Neural progenitor cell (in vitro differentiated cells): ENCODE measurements at regions not wholly inside any gene's neighbourhood (a gene's known extent, or its start where the extent isn't known, plus 50 kb on each side); places are given as distances from the start of the nearest gene placed in this dataset.
"Not testable (repeated sequence)": the region's sequence is repeated elsewhere in the genome, so short reads cannot be mapped to it uniquely, and the experiment has no call there.

Experiments
- DNase-seq: peaks from one replicate; pipeline ENCODE4 v3.0.0-alpha.2; 2016; ENCODE audit warnings: low spot score
- H2AFZ ChIP-seq: fragments of 200-600 bp; sonication (generic); replicated peaks from 2 replicates; pipeline ENCODE4 v1.6.1; 2016; ENCODE audit warnings: antibody characterized with exemption
- H3F3A ChIP-seq: fragments of 200-600 bp; sonication (generic); 2 replicates; pipeline ENCODE4 v1.6.1; 2016; ENCODE audit warnings: antibody characterized with exemption, low read depth
- H3K27ac ChIP-seq: fragments of 200-600 bp; sonication (generic); 2 replicates; pipeline ENCODE4 v1.5.1; 2016; ENCODE audit warnings: mild to moderate bottlenecking
- H3K27me3 ChIP-seq: fragments of 200-600 bp; sonication (generic); 2 replicates; pipeline ENCODE4 v1.6.1; 2016; ENCODE audit warnings: mild to moderate bottlenecking, moderate library complexity
- H3K36me3 ChIP-seq: fragments of 200-600 bp; sonication (generic); 2 replicates; pipeline ENCODE4 v1.5.1; 2016
- H3K4me1 ChIP-seq: fragments of 200-600 bp; sonication (generic); 2 replicates; pipeline ENCODE4 v1.6.1; 2016; ENCODE audit warnings: mixed run types
- H3K4me2 ChIP-seq: fragments of 200-600 bp; sonication (generic); 2 replicates; pipeline ENCODE4 v1.6.1; 2016
- H3K4me3 ChIP-seq: fragments of 200-600 bp; sonication (generic); 2 replicates; pipeline ENCODE4 v1.5.1; 2016
- H3K79me2 ChIP-seq: fragments of 200-600 bp; sonication (generic); 2 replicates; pipeline ENCODE4 v1.6.1; 2016; ENCODE audit warnings: low read depth
- H3K9ac ChIP-seq: fragments of 200-600 bp; sonication (generic); 2 replicates; pipeline ENCODE4 v1.6.1; 2016
- H3K9me3 ChIP-seq: fragments of 200-600 bp; sonication (generic); 2 replicates; pipeline ENCODE4 v1.5.1; 2016; ENCODE audit warnings: low read depth
- H4K20me1 ChIP-seq: fragments of 200-600 bp; sonication (generic); 2 replicates; pipeline ENCODE4 v1.6.1; 2016; ENCODE audit warnings: low read depth
- H3K27ac Mint-ChIP-seq: 3 replicates; pipeline ENCODE4 v1.8.0; 2021; ENCODE audit warnings: mixed read lengths
- H3K27me3 Mint-ChIP-seq: 2 replicates; pipeline ENCODE4 v1.8.0; 2022; ENCODE audit warnings: low read depth, mild to moderate bottlenecking, inconsistent platforms, moderate library complexity, mixed read lengths; ENCODE audit not compliant: insufficient read depth
- H3K36me3 Mint-ChIP-seq: 3 replicates; pipeline ENCODE4 v1.8.0; 2021; ENCODE audit warnings: mixed read lengths
- H3K4me1 Mint-ChIP-seq: 3 replicates; pipeline ENCODE4 v1.8.0; 2021; ENCODE audit warnings: mixed read lengths
- H3K4me3 Mint-ChIP-seq: 3 replicates; pipeline ENCODE4 v1.8.0; 2021; ENCODE audit warnings: mild to moderate bottlenecking, moderate library complexity, mixed read lengths
- H3K9me3 Mint-ChIP-seq: 3 replicates; pipeline ENCODE4 v1.8.0; 2020; ENCODE audit warnings: mixed read lengths
- CTCF ChIP-seq: fragments of 200-600 bp; sonication (generic); IDR thresholded peaks from 2 replicates; pipeline ENCODE4 v1.5.1; 2017; ENCODE audit warnings: antibody characterized with exemption, mild to moderate bottlenecking
- EZH2 ChIP-seq: fragments of 200-600 bp; sonication (generic); IDR thresholded peaks from 2 replicates; pipeline ENCODE4 v1.6.1; 2017; ENCODE audit warnings: antibody characterized with exemption, mild to moderate bottlenecking, moderate library complexity
- EZH2phosphoT487 ChIP-seq: fragments of 200-600 bp; sonication (generic); IDR thresholded peaks from 2 replicates; pipeline ENCODE4 v1.6.1; 2017; ENCODE audit warnings: antibody characterized with exemption

- Histone ChIP-seq H3K36me3 (no peaks in the 10 kb centered on the region), H3K4me2 (no peak overlapping the region), H3K9ac (no peak overlapping the region), H4K20me1 (no peaks in the 10 kb centered on the region), H3F3A (no peaks in the 10 kb centered on the region), H3K79me2 (no peaks in the 10 kb centered on the region), H3K4me3 (no peak overlapping the region), H3K9me3 (no peaks in the 10 kb centered on the region), H3K4me1 (no peaks in the 10 kb centered on the region), H3K27ac (no peak overlapping the region), H3K27me3 (no peaks in the 10 kb centered on the region), H2AFZ (no peak overlapping the region)
- H3K4me3 Mint-ChIP-seq: no peak overlapping the region
- H3K4me1 Mint-ChIP-seq: no peaks in the 10 kb centered on the region
- no peak for TF ChIP-seq EZH2
- TF ChIP-seq EZH2phosphoT487: no peak
- no peak for TF ChIP-seq CTCF
- H3K9me3 Mint-ChIP-seq: peaks cover 10% of the 10 kb centered on the region
- H3K27me3 Mint-ChIP-seq: peaks cover 3% of the 10 kb centered on the region
- no peak overlapping the region for H3K27ac Mint-ChIP-seq
- H3K36me3 Mint-ChIP-seq: no peaks in the 10 kb centered on the region
- DNase-seq: no peak
Observed at GRCh38 chr12:30548203-30548602, 147.5 kb downstream of the IPO8 start.

GRCh38 chr12:30546121-30546520 is 149.5 kb downstream of the IPO8 start:
- TF ChIP-seq CTCF (no peak), EZH2 (no peak), EZH2phosphoT487 (no peak)
- H3K9me3 Mint-ChIP-seq: peaks cover 23% of the 10 kb centered on the region
- Histone ChIP-seq H3K9me3 (no peaks in the 10 kb centered on the region), H3K79me2 (no peaks in the 10 kb centered on the region), H3K27ac (no peak overlapping the region), H3K36me3 (no peaks in the 10 kb centered on the region), H2AFZ (no peak overlapping the region), H3K4me2 (no peak overlapping the region), H3K4me1 (no peaks in the 10 kb centered on the region), H3K9ac (no peak overlapping the region), H4K20me1 (no peaks in the 10 kb centered on the region), H3K4me3 (no peak overlapping the region), H3K27me3 (no peaks in the 10 kb centered on the region), H3F3A (no peaks in the 10 kb centered on the region)
- H3K27ac Mint-ChIP-seq: no peak overlapping the region
- no peaks in the 10 kb centered on the region for H3K36me3 Mint-ChIP-seq
- H3K27me3 Mint-ChIP-seq: peaks cover 3% of the 10 kb centered on the region
- DNase-seq: no peak
- H3K4me3 Mint-ChIP-seq: no peak overlapping the region
- H3K4me1 Mint-ChIP-seq: no peaks in the 10 kb centered on the region

- not testable (repeated sequence) for H3K27me3 ChIP-seq, H3K27ac ChIP-seq, H4K20me1 ChIP-seq, H3K27me3 Mint-ChIP-seq, H3K79me2 ChIP-seq, H3K36me3 ChIP-seq, H3K9ac ChIP-seq, H3K4me3 Mint-ChIP-seq, H2AFZ ChIP-seq, H3F3A ChIP-seq, DNase-seq, H3K4me1 ChIP-seq, H3K36me3 Mint-ChIP-seq, H3K9me3 ChIP-seq, H3K4me2 ChIP-seq, H3K27ac Mint-ChIP-seq, H3K4me1 Mint-ChIP-seq, H3K4me3 ChIP-seq
- peaks cover 30% of the 10 kb centered on the region for H3K9me3 Mint-ChIP-seq
Observed at GRCh38 chr12:30544704-30545103, 151.0 kb downstream of the IPO8 start.

- no peak overlapping the region for H3K4me2 ChIP-seq
- TF ChIP-seq EZH2phosphoT487: no peak
- no peak for TF ChIP-seq CTCF
- TF ChIP-seq EZH2: no peak
- no peaks in the 10 kb centered on the region for H4K20me1 ChIP-seq
- H3K79me2 ChIP-seq: no peaks in the 10 kb centered on the region
- no peaks in the 10 kb centered on the region for H3F3A ChIP-seq
- H3K27ac Mint-ChIP-seq: no peak overlapping the region
- no peaks in the 10 kb centered on the region for H3K36me3 Mint-ChIP-seq
- no peak overlapping the region for H3K4me3 Mint-ChIP-seq
- H3K9ac ChIP-seq: no peak overlapping the region
- no peaks in the 10 kb centered on the region for H3K4me1 ChIP-seq
- no peaks in the 10 kb centered on the region for H3K9me3 ChIP-seq
- no peak for DNase-seq
- H3K27me3 Mint-ChIP-seq: peaks cover 2% of the 10 kb centered on the region
- no peak overlapping the region for H3K4me3 ChIP-seq
- no peak overlapping the region for H2AFZ ChIP-seq
- no peaks in the 10 kb centered on the region for H3K27me3 ChIP-seq
- H3K9me3 Mint-ChIP-seq: peaks cover 18% of the 10 kb centered on the region
- no peak overlapping the region for H3K27ac ChIP-seq
- peaks cover 2% of the 10 kb centered on the region for H3K4me1 Mint-ChIP-seq
- H3K36me3 ChIP-seq: no peaks in the 10 kb centered on the region
Observed at GRCh38 chr12:30537228-30537627, 158.4 kb downstream of the IPO8 start.
